HG02943 (cell line): ENCODE measurements at regions not wholly inside any gene's neighbourhood (a gene's known extent, or its start where the extent isn't known, plus 50 kb on each side); places are given as distances from the start of the nearest gene placed in this dataset.

ENCODE experiments used
- ATAC-seq: cut with Tn5 transposase; IDR thresholded peaks from one replicate; pipeline ENCODE4 v1.9.1; 2021; ENCODE audit warnings: mild to moderate bottlenecking, low read depth, moderate library complexity; ENCODE audit not compliant: unreplicated experiment

DNA sequence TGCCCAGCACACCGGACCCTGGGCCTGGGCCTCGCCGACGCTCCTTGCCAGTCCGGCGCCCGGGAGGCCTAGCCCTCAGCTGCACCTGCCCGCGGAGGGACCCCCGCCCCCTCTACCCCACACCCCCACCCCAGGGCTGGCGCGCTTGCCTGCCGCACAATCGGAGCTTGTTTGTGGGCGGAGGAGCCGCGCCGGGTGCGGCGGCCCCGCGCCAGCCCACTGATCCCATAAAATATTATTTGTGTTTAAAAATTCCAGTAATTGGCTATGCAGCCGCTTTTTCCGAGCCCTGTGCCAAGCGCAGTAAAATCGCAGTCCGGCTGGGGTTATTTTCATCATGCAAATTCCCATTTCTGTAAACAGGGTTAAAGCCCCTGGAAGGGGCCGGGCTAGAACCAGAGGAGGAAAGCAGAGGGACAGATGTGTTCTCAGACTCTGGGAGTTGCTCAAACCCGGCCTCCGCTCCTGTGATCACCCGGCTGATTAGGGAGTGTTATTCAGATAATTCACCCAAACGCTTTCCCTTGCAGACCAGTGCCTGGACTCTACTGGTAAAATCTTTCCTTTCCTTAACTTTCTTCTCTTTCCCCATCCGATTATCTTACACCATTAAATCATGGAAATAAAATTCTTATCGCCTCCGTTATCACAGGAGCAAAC, 93.1 kb downstream of the NCR2 start:
- no peak for ATAC-seq

DNA sequence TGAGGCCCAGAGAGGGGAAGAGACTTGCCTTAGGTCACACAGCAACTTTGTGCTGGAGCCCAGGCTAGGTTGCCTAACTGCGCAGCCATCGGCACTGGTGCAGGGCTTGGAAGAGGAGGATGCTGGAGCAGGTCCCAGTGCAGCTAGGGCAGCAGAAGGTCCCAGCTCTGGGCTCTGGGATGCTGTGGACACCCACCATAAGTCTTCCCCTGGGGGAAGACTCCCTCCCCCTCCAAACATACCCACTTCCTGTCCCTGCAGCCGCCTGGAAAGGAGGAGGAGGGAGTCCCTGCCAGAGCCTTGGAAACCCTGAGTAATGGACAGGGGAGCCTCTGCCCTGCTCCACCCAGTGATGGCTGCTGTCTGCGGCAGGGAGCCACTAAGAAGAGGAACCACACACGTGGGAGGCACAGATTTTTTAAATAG, 93.6 kb downstream of the NCR2 start:
- ATAC-seq: no peak

DNA sequence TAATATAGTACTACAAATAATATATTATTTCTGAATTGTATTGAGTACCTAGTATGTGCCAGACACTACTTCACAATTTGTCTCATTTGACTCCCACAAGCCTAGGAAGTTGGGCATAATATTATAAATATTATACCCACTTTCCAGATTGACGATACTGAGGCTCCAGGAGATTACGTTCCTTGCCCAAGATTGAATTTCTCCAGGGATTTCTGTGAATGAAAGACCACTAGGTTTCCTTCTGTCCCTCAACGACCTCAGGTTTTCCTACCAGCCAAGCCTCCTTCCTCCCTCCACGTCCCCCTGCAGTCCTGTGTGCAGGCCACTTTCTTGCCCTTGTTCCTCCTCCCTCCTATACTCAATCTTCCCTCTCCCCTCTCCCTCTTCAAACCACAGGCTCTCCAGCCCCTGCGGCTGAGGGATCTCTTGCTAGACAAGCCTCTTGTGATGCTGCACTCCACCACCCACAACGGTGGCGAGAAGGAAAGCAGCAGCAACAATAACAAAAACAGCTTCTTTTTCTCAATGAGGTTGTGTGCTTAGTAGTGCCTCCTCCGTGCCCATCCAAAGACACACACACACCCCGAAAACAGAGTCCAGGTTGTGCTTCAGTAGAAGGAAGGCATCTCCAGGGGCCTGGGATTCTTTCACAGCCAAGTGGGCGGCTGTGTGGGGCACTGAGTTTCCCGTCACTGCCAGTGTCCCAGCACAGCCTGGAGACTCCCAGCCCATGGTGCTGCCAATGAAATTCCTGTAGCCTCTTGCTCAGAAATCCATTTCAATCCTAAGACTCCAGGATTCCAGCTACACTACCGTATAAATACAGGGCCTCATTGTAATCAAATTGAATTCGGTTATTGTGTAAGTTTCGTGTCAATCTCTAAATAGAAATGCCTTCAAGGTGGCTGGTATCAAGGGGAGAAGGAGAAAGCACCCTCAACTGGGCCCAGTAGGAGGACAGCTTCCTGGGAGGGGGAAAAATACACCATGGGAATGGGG, 94.4 kb downstream of the NCR2 start:
- no peak for ATAC-seq

DNA sequence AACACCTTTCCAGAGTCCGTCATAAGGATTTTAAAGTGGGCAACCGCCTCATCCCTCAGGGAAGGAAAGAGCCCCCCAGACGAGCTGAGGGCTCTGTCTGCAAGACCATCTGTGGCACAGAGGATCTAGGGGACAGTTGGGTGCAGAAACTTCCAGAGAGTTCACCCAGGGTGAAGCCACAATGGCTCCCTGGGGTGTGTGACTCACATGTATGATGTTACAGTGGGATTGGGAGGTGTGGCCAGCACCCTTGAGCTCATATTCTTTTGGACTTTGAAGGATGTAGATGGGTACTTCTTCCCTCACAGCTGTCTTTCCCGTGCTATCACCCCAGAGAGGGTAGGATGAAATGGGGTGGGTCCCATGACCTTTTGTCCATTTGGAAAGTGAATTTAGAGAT, 95.5 kb downstream of the NCR2 start:
- no peak for ATAC-seq

DNA sequence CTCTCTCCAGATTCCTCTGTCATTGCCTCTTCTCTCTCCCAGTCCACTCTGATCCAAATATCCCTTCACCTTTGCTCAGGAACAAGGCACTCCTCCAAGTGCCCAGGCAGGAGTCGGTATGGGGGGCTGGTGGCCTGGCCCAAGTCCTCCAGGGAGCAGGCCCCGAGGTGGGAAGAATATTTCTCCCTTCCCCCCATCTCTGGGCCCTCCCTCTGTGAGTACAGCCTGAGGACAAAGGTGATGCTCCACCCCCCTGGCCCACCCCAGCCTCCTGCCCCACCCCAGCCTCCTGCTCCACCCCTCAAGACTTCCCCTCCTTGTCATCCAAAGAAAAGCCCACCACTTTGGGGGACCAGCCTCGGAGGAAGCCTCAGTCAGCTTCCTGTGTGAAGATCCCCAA, 96.9 kb downstream of the NCR2 start:
- no peak for ATAC-seq

DNA sequence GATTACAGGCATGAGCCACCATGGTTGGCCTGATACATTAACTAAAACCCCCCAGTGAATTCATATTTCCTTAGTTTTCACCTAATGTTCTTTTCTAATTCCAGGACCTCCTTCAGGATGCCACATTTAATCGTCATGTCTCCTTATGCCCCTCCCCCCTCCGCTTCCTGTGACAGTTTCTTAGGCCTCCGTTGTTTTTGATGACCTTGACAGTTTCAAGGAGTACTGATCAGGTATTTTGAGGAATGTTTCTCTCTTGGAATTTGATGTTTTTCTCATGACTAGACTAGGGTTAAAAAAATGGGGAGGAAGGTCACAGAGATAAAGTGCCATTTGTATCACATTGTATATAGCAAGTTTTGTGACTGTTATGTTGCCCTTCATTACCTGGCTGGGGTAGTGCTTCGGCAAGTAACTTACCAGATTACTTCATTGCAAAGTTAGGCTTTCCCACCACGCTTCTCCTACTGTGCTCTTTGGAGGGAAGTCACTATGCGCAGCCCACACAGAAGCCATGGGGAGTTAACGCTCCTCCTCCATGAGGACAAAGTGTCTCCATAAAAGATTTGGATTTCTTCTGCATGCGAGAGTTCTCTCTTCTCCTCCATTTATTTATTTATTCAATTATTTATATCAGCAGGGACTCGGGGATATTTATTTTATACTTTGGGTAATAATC, 99.5 kb downstream of the NCR2 start:
- no peak for ATAC-seq

DNA sequence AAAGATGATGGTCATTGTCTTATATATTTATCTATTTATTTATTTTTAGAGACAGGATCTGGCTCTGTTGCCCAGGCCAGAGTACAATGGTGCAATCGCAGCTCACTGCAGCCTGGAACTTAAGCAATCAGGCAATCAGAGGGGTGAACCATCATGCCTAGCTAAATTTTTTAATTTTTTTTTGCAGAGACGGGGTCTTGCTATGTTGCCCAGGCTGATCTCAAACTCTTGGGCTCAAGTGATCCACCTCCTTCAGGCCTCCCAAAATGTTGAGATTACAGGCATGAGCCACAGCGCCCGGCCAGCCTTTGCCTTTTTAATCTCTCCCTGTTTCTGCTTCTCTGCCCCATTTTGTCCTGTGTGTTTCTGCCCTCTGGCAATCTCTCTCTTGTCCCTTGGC, 102.2 kb downstream of the NCR2 start:
- ATAC-seq: no peak

DNA sequence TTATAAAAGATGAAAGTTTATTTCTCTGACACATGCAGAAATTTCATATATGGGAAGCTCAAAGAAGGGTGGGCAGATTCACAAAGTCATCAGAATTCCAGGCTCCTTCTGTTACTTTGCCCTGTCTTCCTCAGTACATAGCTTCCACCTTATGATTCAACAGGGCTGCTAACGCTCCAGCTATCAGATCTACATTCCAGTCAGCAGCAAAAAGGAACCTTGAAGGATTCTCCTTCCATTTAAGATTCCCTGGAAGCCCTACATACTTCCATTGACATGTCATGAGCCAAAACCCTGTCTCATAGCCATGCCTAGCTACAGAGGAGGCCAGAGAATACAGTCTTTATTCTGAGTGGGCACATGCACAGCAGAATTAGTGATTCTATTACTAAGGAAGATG, 103.3 kb downstream of the NCR2 start:
- no peak for ATAC-seq

DNA sequence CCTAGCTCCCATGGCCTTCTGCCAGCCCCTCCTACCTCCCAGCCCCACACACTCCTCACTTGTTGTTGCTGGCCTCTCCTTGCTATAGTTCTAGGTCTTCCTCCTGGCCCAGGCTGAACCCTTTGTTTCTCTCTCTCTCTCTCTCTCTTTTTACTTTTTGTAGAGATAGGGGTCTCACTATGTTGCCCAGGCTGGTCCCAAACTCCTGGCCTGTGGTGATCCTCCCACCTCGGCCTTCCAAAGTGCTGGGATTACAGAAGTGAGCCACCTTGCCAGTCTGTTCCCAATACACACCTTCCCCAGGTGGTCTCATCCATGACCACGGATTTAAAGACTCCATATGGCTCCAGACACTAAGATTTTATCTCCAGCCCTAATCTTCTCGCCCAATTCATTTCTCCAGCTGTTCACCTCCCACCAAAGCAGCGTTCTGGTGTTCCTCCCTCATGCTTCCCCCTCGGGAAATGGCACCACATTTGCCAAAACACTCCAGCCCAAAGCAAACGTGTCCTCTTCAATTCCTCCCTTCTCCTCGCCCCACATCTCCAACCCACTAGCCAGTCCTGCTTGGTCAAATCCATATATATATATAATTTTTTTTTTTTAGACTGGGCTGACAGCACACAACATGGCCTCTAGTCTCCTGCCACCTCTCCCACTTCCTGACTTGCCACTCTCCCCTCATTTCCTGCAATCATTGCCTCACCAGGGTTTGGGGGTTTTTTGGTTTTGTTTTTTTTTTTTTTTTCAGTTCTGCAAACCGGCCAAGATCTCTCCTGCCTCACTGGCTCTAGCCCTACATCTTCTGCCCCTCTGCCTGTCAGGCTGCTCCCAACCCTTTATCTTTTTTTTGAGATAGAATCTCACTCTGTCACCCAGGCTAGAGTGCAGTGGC, 104.4 kb downstream of the NCR2 start:
- ATAC-seq: no peak

DNA sequence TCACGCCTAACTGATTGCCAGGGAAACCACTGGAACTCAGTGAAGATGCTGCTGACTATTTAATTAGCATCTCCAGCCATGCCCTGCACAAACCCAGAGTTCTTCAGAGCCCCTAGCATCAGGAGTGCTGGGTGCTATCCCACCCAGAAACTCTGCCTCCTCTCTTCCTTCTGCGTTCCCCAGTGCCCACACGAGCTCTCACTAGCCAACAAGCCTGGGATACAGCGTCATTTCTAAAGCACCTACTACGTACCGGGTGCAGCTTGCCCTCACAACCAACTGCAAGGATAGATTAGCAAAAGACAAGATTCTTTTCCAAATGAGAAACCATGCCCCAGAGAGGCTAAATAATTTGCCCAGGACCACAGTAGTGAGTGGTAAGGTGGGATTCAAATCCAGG, 105.2 kb upstream of the FOXP4 start:
- ATAC-seq: no peak

DNA sequence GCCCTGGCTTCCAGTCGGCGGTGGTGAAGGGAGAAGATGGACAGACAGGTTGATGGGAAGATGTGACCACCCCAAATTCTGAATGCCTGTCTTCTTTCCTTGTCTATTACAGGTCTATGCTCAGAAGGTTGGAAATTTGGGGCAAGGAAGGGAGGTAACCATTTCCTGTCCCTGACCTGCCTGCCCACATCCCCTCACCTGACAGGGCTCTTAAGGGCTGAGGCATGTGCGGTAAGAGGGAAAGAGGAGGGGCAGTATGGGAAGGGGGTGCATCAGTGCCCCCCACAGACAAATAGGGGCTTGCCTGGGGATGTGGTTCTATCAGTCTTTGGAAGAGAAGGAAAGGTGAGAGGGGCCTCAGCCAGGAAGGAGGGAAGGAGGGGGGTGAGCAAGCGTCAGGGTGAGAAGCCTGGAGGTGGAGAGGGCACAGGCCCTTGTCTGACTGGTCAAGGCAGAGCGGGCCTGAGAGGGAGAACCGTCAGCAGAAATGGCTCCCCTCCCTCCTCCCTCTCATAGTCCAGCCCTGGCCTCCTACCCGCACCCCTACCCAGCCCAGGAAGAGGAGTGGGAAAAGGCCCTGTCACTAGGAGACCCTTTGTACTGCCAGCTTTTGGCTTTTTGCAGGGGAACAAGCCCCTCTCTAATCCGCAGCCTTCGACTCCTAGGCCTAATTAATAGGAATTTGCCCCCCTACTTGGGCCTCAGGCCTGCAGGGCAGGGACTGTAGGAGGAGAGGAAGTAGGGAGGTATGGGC, 104.4 kb upstream of the FOXP4 start:
- ATAC-seq: no peak

DNA sequence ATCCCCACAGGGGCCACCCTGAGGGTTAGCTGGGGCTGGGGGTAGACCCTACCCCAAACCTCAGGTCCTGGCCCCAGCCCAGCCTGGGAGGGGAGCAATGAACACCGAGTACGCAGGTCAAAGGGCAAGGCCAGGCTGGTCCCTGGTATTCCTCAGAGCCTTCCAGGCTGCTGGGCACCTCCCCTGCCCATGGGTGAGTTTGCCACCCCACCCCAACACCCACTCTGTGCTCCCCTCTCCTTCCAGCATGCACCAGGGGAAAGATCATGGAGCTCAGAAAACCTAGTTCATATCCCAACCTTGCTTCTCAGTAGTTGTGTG, 103.9 kb upstream of the FOXP4 start:
- no peak for ATAC-seq

DNA sequence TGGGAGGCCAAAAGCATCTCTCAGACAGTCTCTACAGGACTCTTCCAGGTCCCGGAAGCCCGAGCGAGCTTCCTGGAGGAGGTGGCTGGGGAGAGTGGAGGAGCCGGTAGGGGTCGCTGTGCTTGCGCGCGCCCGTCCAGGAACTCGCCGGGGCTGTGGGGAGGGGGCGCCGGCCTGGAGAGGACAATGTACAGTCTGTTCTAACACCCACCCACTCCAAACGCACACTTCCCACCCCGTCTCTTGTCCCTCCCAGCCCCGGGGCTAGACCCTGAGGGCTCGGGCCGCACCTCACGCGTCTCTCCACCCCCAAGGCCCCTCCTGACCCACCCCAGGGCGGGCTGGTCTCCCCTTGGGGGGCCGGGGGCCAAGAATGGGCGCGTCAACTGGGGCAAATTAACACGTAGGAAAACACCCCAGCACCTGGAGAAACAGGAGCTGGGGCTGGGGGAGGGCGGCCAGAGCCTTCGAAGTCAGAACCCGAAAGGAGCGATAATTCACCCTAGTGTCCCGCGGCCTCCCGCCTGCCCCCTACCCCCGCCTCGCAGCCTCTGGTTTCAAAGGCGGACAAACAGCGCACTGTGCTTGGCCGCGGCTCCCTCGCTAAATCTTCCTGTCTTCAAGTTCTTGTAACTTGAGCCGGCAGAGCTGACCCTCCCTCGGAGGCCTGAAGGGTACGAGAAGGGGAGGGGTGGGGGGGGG, 103.2 kb upstream of the FOXP4 start:
- ATAC-seq: no peak

DNA sequence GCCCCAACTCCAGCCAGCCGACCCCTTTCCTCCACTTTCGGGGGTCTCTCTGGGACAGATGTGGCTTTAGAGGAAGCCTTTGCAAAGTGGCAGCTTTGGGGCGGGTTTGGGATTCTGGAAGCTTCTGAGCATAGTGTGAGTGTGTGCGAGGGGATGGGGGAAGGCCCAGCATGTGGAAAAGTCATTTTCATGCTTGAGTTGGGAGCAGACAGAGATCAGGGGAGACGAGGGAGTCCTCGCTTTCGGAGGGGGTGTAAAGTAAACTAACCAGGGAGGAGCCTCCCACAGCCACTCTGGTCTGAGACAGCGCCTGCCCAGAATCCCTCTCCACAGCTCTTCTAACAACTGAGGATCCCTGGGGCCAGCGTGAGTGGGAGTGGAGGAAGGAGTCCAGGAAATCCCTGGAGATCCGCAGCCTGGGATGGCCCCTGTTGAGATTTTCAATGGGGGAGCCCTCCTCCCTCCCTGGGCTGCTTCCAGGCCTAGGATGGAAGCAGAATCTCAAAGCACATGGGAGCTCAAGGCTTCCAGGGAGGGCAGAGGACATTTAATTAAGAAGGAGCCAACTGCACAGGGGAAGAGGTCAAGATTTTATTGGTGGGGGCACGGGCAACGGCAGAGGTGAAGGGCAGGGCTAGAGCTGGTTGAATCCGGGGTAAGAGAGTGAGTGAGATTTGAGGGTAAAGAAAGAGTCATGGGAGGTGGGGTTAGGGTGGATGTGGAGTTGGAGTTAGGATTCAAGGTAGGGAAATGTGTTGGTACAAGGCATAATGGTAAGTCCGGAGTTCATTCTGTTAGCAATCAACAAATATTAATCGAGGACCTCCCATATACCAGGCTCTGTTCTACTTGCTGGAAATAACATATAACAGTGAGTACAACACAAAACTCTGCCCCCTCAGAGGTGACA, 102.3 kb upstream of the FOXP4 start:
- ATAC-seq: no peak

DNA sequence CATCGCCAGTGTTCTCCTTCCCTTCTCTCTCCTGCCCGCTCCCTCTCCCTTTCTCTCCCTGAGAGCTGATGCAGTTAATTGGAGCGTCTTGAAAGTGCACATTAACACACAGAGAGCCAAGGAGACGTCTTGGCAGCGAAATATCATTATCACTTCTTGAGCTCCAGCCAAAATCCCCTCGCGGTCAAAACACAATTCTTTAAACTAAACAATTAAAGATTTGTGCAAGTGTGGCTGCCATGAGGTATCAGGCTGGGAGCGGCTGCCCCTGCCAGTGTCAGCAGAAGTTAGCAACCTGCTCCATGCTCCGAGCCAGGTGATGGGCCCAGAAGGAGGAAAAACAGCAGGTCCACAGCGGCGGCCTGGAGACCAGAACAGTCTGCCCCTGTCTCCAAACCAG, 100.9 kb upstream of the FOXP4 start:
- no peak for ATAC-seq

DNA sequence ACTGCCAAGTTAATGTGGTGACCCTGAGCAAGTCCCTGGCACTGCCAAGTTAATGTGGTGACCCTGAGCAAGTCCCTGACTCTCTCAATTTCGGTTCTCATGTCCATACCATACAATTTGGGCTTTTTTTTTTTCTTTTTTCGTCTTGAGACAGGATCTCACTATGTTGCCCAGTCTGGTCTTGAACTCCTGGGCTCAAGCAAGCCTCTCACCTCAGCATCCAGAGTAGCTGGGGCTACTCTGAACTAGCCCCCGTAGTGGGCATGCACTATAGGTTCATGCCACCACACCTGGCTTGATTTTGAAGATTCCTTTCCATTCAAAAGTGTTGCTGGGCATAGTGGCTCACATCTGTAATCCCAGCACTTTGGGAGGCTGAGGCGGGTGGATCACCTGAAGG, 100.0 kb upstream of the FOXP4 start:
- ATAC-seq: no peak

DNA sequence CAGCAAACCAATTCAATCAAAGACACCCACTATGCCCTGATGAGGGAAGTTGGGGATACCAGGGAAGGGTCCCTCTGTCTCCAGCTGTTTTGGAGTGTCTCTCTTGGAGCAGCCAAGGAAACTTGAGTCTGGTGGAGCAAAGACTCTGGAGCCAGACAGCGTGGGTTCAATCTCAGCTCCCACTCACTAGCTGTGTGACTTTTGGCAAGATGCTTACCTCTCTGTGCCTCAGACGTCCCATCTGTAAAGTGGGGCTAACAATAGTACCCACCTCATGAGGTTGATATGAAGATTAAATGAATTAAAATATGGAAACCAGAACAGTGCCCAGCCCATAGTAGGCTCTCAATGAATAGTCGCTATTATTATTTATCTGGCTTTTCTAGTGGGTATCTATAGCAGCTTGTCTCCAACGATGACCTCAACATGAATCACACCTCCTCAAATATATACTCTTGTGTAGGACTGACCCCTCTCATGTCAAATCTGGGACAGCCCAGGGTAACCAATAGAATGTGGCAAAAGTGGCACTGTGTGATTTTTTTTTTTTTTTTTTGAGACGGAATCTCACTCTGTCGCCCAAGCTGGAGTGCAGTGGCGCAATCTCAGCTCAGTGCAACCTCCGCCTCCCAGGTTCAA, 99.2 kb upstream of the FOXP4 start:
- ATAC-seq: no peak

DNA sequence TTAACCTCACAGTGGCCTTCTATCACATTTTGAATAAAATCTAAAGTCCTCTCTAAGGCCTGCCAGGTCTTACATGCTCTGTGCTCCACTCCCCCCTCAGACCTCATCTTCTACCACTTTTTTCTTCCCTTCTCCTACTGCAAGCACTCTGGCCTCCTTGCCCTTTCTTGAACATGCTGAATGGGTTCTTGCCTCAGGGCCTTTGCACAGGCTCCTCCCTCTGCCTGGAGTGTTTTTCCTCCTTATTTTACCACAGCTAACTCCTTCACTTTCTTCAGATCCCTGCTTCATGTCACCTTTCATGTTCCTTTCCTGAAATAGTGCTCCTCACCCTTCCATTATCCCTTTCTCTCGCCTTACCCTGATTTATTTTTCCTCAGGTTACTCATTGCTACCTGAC, 97.9 kb upstream of the FOXP4 start:
- no peak for ATAC-seq
